Left ventricle myocardium inferior (tissue), 1 donor: ENCODE measurements at regions not wholly inside any gene's neighbourhood (a gene's known extent, or its start where the extent isn't known, plus 50 kb on each side); places are given as distances from the start of the nearest gene placed in this dataset.
"Not testable (repeated sequence)": the region's sequence is repeated elsewhere in the genome, so short reads cannot be mapped to it uniquely, and the experiment has no call there.

Experiments used
- DNase-seq: peaks from one replicate; pipeline ENCODE4 v3.0.0-alpha.2; 2020
- H3K27ac ChIP-seq: fragments of 200-600 bp; replicated peaks from 2 replicates; pipeline ENCODE4 v1.8.0; 2021
- H3K27me3 ChIP-seq: fragments of 200-600 bp; 2 replicates; pipeline ENCODE4 v1.8.0; 2021; ENCODE audit warnings: low read depth
- H3K36me3 ChIP-seq: fragments of 200-600 bp; 2 replicates; pipeline ENCODE4 v1.8.0; 2021
- H3K4me1 ChIP-seq: fragments of 200-600 bp; 2 replicates; pipeline ENCODE4 v1.8.0; 2021
- H3K4me3 ChIP-seq: fragments of 200-600 bp; 2 replicates; pipeline ENCODE4 v1.8.0; 2021; ENCODE audit warnings: mild to moderate bottlenecking, moderate library complexity
- H3K9me3 ChIP-seq: fragments of 200-600 bp; replicated peaks from 2 replicates; pipeline ENCODE4 v1.8.0; 2021
- intact Hi-C: fragments of 100-400 bp; cut with micrococcal nuclease; formaldehyde crosslinking; loops from one replicate; pipeline ENCODE4 v1.11.0; 2022
- TF ChIP-seq, protein P1 (sequence below): fragments of 200-600 bp; IDR thresholded peaks from 2 replicates; pipeline ENCODE4 v1.8.0; 2021; ENCODE audit warnings: antibody characterized with exemption, mild to moderate bottlenecking, borderline replicate concordance
- donor health status: DM: no; HTN: yes; CAD: no; lungs with severe emphysema.

DNA sequence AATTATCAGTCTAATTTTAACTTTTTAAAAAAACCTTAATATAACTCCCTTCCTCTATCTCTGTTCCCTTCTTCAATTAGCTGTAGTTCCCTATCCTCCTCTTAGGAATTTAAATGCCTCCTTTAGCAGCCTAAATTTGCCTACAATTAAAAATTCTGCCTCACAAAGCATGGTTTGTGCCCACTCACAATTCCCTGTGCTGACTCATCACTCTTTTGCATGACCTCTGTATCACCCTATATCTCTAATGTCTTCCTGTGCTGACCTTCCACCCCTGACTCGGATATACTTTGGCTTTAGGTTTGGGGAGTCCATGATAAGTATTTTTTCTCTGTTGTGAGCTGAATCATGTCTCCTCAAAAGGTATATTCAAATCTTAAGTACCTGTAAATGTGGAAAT lies 253.6 kb downstream of the RNF144B start:
- intact Hi-C loops = no loop called here
- H3K36me3 ChIP-seq = no peaks in the 10 kb centered on the region

GRCh38 chr6:18654821-18655220 lies 267.7 kb downstream of the RNF144B start:
- DNase-seq = no peak
- H3K4me3 ChIP-seq = no peak overlapping the region
- intact Hi-C loops = no loop called here
- no peaks in the 10 kb centered on the region for H3K4me1 ChIP-seq
- H3K27me3 ChIP-seq = no peaks in the 10 kb centered on the region
- H3K9me3 ChIP-seq = peaks cover 15% of the 10 kb centered on the region
- TF ChIP-seq, protein P1, sequence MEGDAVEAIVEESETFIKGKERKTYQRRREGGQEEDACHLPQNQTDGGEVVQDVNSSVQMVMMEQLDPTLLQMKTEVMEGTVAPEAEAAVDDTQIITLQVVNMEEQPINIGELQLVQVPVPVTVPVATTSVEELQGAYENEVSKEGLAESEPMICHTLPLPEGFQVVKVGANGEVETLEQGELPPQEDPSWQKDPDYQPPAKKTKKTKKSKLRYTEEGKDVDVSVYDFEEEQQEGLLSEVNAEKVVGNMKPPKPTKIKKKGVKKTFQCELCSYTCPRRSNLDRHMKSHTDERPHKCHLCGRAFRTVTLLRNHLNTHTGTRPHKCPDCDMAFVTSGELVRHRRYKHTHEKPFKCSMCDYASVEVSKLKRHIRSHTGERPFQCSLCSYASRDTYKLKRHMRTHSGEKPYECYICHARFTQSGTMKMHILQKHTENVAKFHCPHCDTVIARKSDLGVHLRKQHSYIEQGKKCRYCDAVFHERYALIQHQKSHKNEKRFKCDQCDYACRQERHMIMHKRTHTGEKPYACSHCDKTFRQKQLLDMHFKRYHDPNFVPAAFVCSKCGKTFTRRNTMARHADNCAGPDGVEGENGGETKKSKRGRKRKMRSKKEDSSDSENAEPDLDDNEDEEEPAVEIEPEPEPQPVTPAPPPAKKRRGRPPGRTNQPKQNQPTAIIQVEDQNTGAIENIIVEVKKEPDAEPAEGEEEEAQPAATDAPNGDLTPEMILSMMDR = no peak
- no peaks in the 10 kb centered on the region for H3K36me3 ChIP-seq
- H3K27ac ChIP-seq = no peak overlapping the region

More for the DNA sequence above, 253.6 kb downstream of the RNF144B start:
- Histone ChIP-seq H3K9me3 (peaks cover 14% of the 10 kb centered on the region), H3K4me3 (no peak overlapping the region), H3K27me3 (no peaks in the 10 kb centered on the region), H3K27ac (no peak overlapping the region), H3K4me1 (no peaks in the 10 kb centered on the region)
- no peak for DNase-seq
- TF ChIP-seq, protein P1 = no peak

DNA sequence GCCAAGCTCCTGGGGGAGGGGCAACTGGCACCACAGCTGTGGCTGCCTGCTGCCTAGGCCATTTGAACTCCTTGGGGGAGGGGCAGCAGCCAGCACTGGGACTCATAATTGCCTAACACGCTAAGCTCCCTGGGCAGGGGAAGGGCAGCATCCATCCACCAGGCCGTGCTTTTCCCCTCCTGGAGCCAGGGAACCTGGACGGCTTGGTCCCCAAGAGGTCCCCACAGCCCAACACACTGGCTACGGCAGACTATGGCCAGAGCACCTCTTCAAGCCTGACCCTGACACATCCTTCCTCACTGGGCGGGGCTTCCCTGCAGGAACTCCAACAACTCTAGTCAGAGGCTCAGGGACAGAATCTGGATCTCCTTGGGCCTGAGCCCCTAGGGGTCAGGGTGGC lies 269.4 kb downstream of the RNF144B start:
- Histone ChIP-seq H3K4me3 (no peak overlapping the region), H3K27me3 (no peaks in the 10 kb centered on the region), H3K36me3 (no peaks in the 10 kb centered on the region), H3K27ac (no peak overlapping the region), H3K4me1 (no peaks in the 10 kb centered on the region), H3K9me3 (peaks cover 21% of the 10 kb centered on the region)
- intact Hi-C loops = no loop called here
- TF ChIP-seq, protein P1 = no peak
- no peak for DNase-seq

DNA sequence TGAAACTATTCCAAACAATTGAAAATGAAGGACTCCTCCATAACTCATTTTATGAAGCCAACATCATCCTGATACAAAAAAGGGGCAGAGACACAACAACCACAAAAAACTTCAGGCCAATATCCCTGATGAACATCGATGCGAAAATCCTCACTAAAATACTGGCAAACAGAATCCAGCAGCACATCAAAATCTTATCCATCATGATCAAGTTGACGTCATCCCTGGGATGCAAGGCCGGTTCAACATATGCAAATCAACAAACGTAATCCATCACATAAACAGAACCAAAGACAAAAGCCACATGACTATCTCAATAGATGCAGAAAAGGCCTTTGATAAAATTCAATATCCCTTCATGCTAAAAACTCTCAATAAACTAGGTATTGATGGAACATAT lies 272.8 kb downstream of the RNF144B start:
- H3K9me3 ChIP-seq = peaks cover 27% of the 10 kb centered on the region
- H3K27me3 ChIP-seq, H3K4me1 ChIP-seq, DNase-seq, H3K36me3 ChIP-seq, H3K27ac ChIP-seq, H3K4me3 ChIP-seq, intact Hi-C loops: not testable (repeated sequence)

- Histone ChIP-seq H3K27ac (no peak overlapping the region), H3K9me3 (peaks cover 27% of the 10 kb centered on the region), H3K27me3 (peaks cover 9% of the 10 kb centered on the region), H3K4me3 (no peak overlapping the region), H3K36me3 (no peaks in the 10 kb centered on the region), H3K4me1 (no peaks in the 10 kb centered on the region)
- intact Hi-C loops = no loop called here
- TF ChIP-seq, protein P1 = no peak
- DNase-seq = no peak
Observed at GRCh38 chr6:18663011-18663410, 275.9 kb downstream of the RNF144B start.

DNA sequence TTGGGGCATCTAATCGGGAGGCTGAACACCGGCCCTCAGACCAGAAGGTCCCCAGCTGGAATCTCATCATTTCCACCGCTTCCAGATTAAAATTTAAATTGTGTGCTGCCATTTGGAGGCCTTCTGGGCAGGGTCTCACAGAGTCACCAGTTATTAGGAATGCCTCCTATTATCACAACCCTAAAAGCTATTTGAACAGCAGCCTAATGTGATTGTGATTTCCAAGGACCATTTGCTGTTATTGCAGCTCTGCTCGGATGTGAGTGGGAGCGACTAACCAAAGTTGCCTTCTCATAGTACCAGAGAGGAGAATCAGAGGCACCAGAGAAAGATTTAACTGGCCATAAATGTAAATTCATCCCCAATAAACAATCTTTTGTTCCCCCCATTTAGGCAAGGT lies 277.3 kb downstream of the RNF144B start:
- peaks cover 14% of the 10 kb centered on the region for H3K9me3 ChIP-seq
- DNase-seq = no peak
- no peaks in the 10 kb centered on the region for H3K36me3 ChIP-seq
- no peak overlapping the region for H3K27ac ChIP-seq
- intact Hi-C loops = no loop called here
- no peak overlapping the region for H3K4me3 ChIP-seq
- TF ChIP-seq, protein P1 = no peak
- no peaks in the 10 kb centered on the region for H3K4me1 ChIP-seq
- H3K27me3 ChIP-seq = peaks cover 9% of the 10 kb centered on the region
